NCI-H2107 (cell line): ENCODE measurements at regions not wholly inside any gene's neighbourhood (a gene's known extent, or its start where the extent isn't known, plus 50 kb on each side); places are given as distances from the start of the nearest gene placed in this dataset.

Source experiments
- DNase-seq: peaks from one replicate; lab custom pipeline; 2025; lab: John Stamatoyannopoulos, UW

GRCh38 chr2:53448086-53448485, 319.5 kb upstream of the CHAC2 start:
- no peak for DNase-seq

GRCh38 chr2:53445383-53446070, 322.1 kb upstream of the CHAC2 start:
- DNase-seq, result no peak

- no peak for DNase-seq
Observed at GRCh38 chr2:53442783-53443182, 324.8 kb upstream of the CHAC2 start.

- DNase-seq, result no peak
Observed at GRCh38 chr2:53442093-53442492, 325.5 kb upstream of the CHAC2 start.

GRCh38 chr2:53438692-53439091, 328.9 kb upstream of the CHAC2 start:
- no peak for DNase-seq

- DNase-seq, result no peak
Observed at GRCh38 chr2:53438100-53438499, 329.5 kb upstream of the CHAC2 start.

GRCh38 chr2:53437371-53437770, 330.2 kb upstream of the CHAC2 start:
- no peak for DNase-seq

- no peak for DNase-seq
Observed at GRCh38 chr2:53436882-53437281, 330.7 kb upstream of the CHAC2 start.

GRCh38 chr2:53435610-53436009, 332.0 kb upstream of the CHAC2 start:
- no peak for DNase-seq

GRCh38 chr2:53434466-53434865, 333.1 kb upstream of the CHAC2 start:
- no peak for DNase-seq

- no peak for DNase-seq
Observed at GRCh38 chr2:53432936-53433335, 334.7 kb upstream of the CHAC2 start.

- no peak for DNase-seq
Observed at GRCh38 chr2:53429901-53430300, 337.7 kb upstream of the CHAC2 start.

- no peak for DNase-seq
Observed at GRCh38 chr2:53424902-53425301, 342.7 kb upstream of the CHAC2 start.

- DNase-seq, result no peak
Observed at GRCh38 chr2:53423465-53423864, 344.1 kb upstream of the CHAC2 start.

- DNase-seq, result no peak
Observed at GRCh38 chr2:53422979-53423378, 344.6 kb upstream of the CHAC2 start.

- DNase-seq, result no peak
Observed at GRCh38 chr2:53417385-53417784, 350.2 kb upstream of the CHAC2 start.

GRCh38 chr2:53407363-53408080, 360.1 kb upstream of the CHAC2 start:
- no peak for DNase-seq

GRCh38 chr2:53403792-53404413, 363.7 kb upstream of the CHAC2 start:
- no peak for DNase-seq

GRCh38 chr2:53397085-53397484, 370.5 kb upstream of the CHAC2 start:
- DNase-seq, result no peak

- DNase-seq, result no peak
Observed at GRCh38 chr2:53381271-53381670, 386.3 kb upstream of the CHAC2 start.

GRCh38 chr2:53379547-53379946, 388.1 kb upstream of the CHAC2 start:
- DNase-seq, result no peak

GRCh38 chr2:53378791-53379190, 388.8 kb upstream of the CHAC2 start:
- DNase-seq, result no peak

- DNase-seq, result no peak
Observed at GRCh38 chr2:53373126-53373525, 394.5 kb upstream of the CHAC2 start.
